ENCODE measurements at regions not wholly inside any gene's neighbourhood (a gene's known extent, or its start where the extent isn't known, plus 50 kb on each side); places are given as distances from the start of the nearest gene placed in this dataset.

GRCh38 chr3:157590273-157590672 is 87.1 kb upstream of the VEPH1 start:
- Histone ChIP-seq H3K27me3 (no peaks in the 10 kb centered on the region), H3K4me3 (ENCODE audit: low read depth, low read length) (no peak overlapping the region), H3K9me3 (no peaks in the 10 kb centered on the region), H3K4me1 (no peaks in the 10 kb centered on the region), H3K36me3 (no peaks in the 10 kb centered on the region)
- DNase-seq = no peak
- TF ChIP-seq CTCF (IDR thresholded peaks at IDR 0.05; ENCODE audit: low read depth, low read length) = no peak

GRCh38 chr3:157589211-157589610 is 86.0 kb upstream of the VEPH1 start:
- no peak for TF ChIP-seq CTCF (IDR thresholded peaks at IDR 0.05; ENCODE audit: low read depth, low read length)

GRCh38 chr3:157588386-157589060 is 85.3 kb upstream of the VEPH1 start:
- H3K4me3 ChIP-seq (ENCODE audit: low read depth, low read length) = no peak overlapping the region
- no peak for TF ChIP-seq CTCF (IDR thresholded peaks at IDR 0.05; ENCODE audit: low read depth, low read length)
- no peaks in the 10 kb centered on the region for H3K9me3 ChIP-seq
- H3K27me3 ChIP-seq = no peaks in the 10 kb centered on the region
- no peaks in the 10 kb centered on the region for H3K36me3 ChIP-seq
- H3K4me1 ChIP-seq = no peaks in the 10 kb centered on the region
- no peak for DNase-seq

More at GRCh38 chr3:157589211-157589610, 86.0 kb upstream of the VEPH1 start:
- Histone ChIP-seq H3K4me1 (no peaks in the 10 kb centered on the region), H3K9me3 (no peaks in the 10 kb centered on the region), H3K36me3 (no peaks in the 10 kb centered on the region), H3K4me3 (ENCODE audit: low read depth, low read length) (no peak overlapping the region), H3K27me3 (no peaks in the 10 kb centered on the region)
- no peak for DNase-seq

- no peaks in the 10 kb centered on the region for H3K9me3 ChIP-seq
- no peak for DNase-seq
- no peaks in the 10 kb centered on the region for H3K36me3 ChIP-seq
- H3K4me3 ChIP-seq (ENCODE audit: low read depth, low read length) = no peak overlapping the region
- no peaks in the 10 kb centered on the region for H3K27me3 ChIP-seq
- TF ChIP-seq CTCF (IDR thresholded peaks at IDR 0.05; ENCODE audit: low read depth, low read length) = no peak
- no peaks in the 10 kb centered on the region for H3K4me1 ChIP-seq
These were observed 83.1 kb upstream of the VEPH1 start for GRCh38 chr3:157586293-157586692.

GRCh38 chr3:157585386-157585785 is 82.2 kb upstream of the VEPH1 start:
- DNase-seq = no peak
- Histone ChIP-seq H3K9me3 (no peaks in the 10 kb centered on the region), H3K27me3 (no peaks in the 10 kb centered on the region), H3K4me3 (ENCODE audit: low read depth, low read length) (no peak overlapping the region), H3K4me1 (no peaks in the 10 kb centered on the region), H3K36me3 (no peaks in the 10 kb centered on the region)
- TF ChIP-seq CTCF (IDR thresholded peaks at IDR 0.05; ENCODE audit: low read depth, low read length) = no peak

GRCh38 chr3:157582637-157582973 is 79.4 kb upstream of the VEPH1 start:
- no peaks in the 10 kb centered on the region for H3K36me3 ChIP-seq
- H3K4me3 ChIP-seq (ENCODE audit: low read depth, low read length) = no peak overlapping the region
- TF ChIP-seq CTCF (IDR thresholded peaks at IDR 0.05; ENCODE audit: low read depth, low read length) = no peak
- H3K4me1 ChIP-seq = no peaks in the 10 kb centered on the region
- H3K27me3 ChIP-seq = no peaks in the 10 kb centered on the region
- no peaks in the 10 kb centered on the region for H3K9me3 ChIP-seq
- DNase-seq = no peak
